ENCODE measurements at regions not wholly inside any gene's neighbourhood (a gene's known extent, or its start where the extent isn't known, plus 50 kb on each side); places are given as distances from the start of the nearest gene placed in this dataset.

DNA sequence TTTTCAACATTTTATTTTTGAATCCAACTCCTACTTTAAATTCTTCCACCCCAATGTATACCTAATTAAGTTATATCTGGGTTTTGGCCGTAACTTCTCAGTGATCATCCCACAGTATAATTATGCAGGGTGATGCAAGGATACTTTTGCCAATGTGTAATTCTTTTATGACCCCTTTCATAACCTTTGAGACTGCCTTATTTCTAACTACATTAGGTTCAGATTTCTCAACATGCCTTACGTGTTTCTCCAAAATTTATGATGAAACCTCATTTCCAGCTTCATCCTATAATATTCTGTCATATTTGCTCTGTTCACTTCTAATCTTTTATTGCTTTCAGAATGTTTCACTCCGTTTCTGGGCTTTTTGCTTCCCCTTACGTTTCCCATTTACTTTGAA is 1229.6 kb upstream of the ALCAM start:
- H3K27ac ChIP-seq: no peak overlapping the region
- no peaks in the 10 kb centered on the region for H3K36me3 ChIP-seq
- DNase-seq: no peak
- WGBS, 2 donors: 82 to 88% methylated on average over 4 of the region's 4 CpGs
- H3K4me3 ChIP-seq (replicated peaks in 1 of 3): no peak overlapping the region
- peaks cover 3 to 4% of the 10 kb centered on the region in 2 donors for H3K4me1 ChIP-seq
- no peak for TF ChIP-seq POLR2A (IDR thresholded peaks at IDR 0.05)
- no peak for TF ChIP-seq CTCF (IDR thresholded peaks at IDR 0.05)
- H3K27me3 ChIP-seq: no peaks in the 10 kb centered on the region
- H3K9me3 ChIP-seq: no peaks in the 10 kb centered on the region
- intact Hi-C loops (cut with DNase I): no loop called here

DNA sequence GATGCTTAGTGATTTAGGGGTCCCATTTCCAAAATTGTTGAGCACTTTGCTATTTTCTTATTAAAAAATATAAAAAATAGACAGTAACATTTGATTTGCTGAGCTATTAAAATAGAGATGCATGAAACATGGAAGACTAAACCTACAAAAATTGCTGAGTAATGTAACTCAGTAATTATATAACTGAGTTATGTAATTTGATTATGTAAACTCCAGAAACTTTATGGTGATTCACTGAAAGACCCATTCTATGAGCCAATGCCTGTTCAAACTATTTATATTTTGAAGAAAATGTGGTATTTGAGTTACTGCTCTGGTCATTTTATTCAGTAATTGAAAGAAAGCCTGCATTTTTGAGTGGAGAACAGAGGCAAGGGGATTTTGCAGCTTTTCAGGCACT is 1221.5 kb upstream of the ALCAM start:
- Histone ChIP-seq H3K27me3 (no peaks in the 10 kb centered on the region), H3K9me3 (no peaks in the 10 kb centered on the region), H3K4me1 (no peaks in the 10 kb centered on the region), H3K36me3 (no peaks in the 10 kb centered on the region), H3K4me3 (replicated peaks in 1 of 3) (no peak overlapping the region), H3K27ac (no peak overlapping the region)
- intact Hi-C loops (cut with DNase I): no loop called here
- TF ChIP-seq CTCF (IDR thresholded peaks at IDR 0.05) (no peak), POLR2A (IDR thresholded peaks at IDR 0.05) (no peak)
- DNase-seq: no peak

GRCh38 chr3:104149154-104149553 is 1217.6 kb upstream of the ALCAM start:
- intact Hi-C loops (cut with DNase I): no loop called here
- WGBS, 2 donors: 78 to 95% methylated on average over 1 of the region's 1 CpG
- no peak for DNase-seq

DNA sequence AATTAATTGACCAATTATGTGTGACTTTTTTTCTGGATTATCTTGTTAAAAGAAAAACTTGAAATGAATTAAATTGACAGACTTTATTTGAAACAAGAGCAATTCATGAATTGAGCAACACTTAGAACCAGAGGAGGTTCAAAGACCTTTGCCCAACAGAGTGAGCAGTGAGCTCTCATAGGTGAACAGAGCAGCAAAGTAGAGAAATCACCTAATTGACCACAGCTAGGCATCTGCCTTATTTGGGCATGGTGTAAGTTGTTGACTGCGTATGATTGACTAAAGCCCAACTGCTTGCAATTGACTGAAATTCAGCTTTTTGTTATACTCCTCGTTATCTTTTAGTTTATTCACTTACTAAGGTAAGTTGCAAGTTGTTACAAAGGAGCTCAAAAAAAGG is 1216.0 kb upstream of the ALCAM start:
- intact Hi-C loops (cut with DNase I): no loop called here
- Histone ChIP-seq H3K27ac (no peak overlapping the region), H3K9me3 (no peaks in the 10 kb centered on the region), H3K36me3 (no peaks in the 10 kb centered on the region), H3K27me3 (peaks cover 3% of the 10 kb centered on the region), H3K4me3 (replicated peaks in 1 of 3) (no peak overlapping the region), H3K4me1 (no peaks in the 10 kb centered on the region)
- TF ChIP-seq POLR2A (IDR thresholded peaks at IDR 0.05) (no peak), CTCF (IDR thresholded peaks at IDR 0.05) (no peak)
- DNase-seq: no peak
- 89 to 90% methylated on average over 2 of the region's 2 CpGs for WGBS, 2 donors

More at GRCh38 chr3:104149154-104149553, 1217.6 kb upstream of the ALCAM start:
- peaks cover 3% of the 10 kb centered on the region for H3K27me3 ChIP-seq
- H3K36me3 ChIP-seq: no peaks in the 10 kb centered on the region
- TF ChIP-seq CTCF (IDR thresholded peaks at IDR 0.05) (peak in 1 of 6 experiments; percentile 7), POLR2A (IDR thresholded peaks at IDR 0.05) (no peak)
- no peak overlapping the region for H3K4me3 ChIP-seq (replicated peaks in 1 of 3)
- H3K4me1 ChIP-seq: no peaks in the 10 kb centered on the region
- no peaks in the 10 kb centered on the region for H3K9me3 ChIP-seq
- no peak overlapping the region for H3K27ac ChIP-seq

DNA sequence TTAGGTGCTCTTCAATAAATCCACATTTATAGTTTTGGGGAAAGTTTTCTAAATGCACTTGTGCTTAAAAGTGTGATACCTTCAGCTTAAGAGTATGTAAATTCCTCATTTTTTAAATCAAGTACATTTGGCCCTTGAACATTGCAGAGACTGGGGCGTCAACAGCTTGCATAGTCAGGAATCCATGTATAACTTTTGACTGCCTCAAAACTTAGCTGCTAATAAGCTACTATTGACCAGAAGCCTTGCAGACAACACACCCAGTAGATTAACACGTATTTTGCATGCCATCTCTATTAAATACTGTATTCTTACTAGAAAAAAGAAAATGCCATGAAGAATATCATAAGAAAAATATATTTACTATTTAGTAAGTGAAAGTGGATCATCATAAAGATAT is 1211.8 kb upstream of the ALCAM start:
- DNase-seq: no peak
- 40 to 43% methylated on average over 2 of the region's 2 CpGs for WGBS, 2 donors
- Histone ChIP-seq H3K36me3 (no peaks in the 10 kb centered on the region), H3K27ac (no peak overlapping the region), H3K27me3 (peaks cover 3% of the 10 kb centered on the region), H3K4me3 (replicated peaks in 1 of 3) (no peak overlapping the region), H3K4me1 (no peaks in the 10 kb centered on the region), H3K9me3 (no peaks in the 10 kb centered on the region)
- intact Hi-C loops (cut with DNase I): no loop called here
- TF ChIP-seq CTCF (IDR thresholded peaks at IDR 0.05) (no peak), POLR2A (IDR thresholded peaks at IDR 0.05) (no peak)
